ENCODE measurements at regions not wholly inside any gene's neighbourhood (a gene's known extent, or its start where the extent isn't known, plus 50 kb on each side); places are given as distances from the start of the nearest gene placed in this dataset.
A peak's percentile ranks its signal among the peaks of the same experiment; 100 is the strongest.

DNA sequence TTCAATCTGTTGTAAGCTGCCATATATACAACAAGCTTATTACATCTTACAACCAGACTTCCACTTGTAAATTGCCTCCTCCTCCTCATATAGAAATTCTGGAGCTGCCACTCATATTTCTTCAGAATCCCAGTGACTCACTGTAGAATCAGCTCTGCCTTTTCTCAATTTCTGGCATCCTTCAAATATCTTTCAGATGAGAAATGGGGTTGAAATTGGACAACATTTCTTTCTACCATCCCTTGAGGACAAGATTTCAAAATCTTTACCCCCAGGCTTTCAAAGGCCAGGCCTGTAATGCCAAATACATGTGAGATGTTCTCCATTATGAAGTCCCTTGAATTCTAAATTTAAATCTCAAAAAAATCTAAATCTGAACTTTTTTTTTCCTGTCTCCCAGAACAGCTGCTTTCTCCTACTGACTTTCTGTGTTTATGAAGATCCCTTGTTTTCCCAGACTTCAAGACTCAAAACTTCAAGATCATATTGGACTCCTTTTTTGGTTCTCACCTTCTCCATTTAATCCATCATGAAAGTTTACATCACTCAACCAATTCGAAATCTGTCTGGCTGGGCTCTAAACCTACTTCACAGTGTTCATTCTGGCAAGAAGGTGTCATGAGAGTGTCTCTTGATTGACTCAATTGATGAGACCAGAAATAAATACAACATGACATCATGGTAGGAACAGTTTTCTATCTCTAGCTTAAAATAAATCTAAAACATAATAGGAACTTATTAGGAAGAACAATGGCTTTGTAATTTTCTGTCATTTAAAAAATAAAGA, 109.8 kb downstream of the HMHB1 start:
- POLR2A ChIA-PET = no interaction called here
- TF ChIP-seq TCF12 (IDR thresholded peaks at IDR 0.05) (peak; percentile 97), TAF1 (IDR thresholded peaks at IDR 0.05; ENCODE audit: borderline replicate concordance, low read depth, low read length) (no peak), CHD2 (IDR thresholded peaks at IDR 0.05; ENCODE audit: low read length, partially characterized antibody) (no peak), NFIC (IDR thresholded peaks at IDR 0.05; ENCODE audit: borderline replicate concordance) (peak; percentile 80), POLR2AphosphoS5 (IDR thresholded peaks at IDR 0.05; ENCODE audit: low read depth, low read length) (peak; percentile 71; the same call in 1 of the 2 replicates), MXI1 (IDR thresholded peaks at IDR 0.05; ENCODE audit: low read depth, low read length) (no peak), GATA2 (CRISPR knock-in tag; IDR thresholded peaks at IDR 0.05) (no peak), FOXJ3 (CRISPR knock-in tag; IDR thresholded peaks at IDR 0.05) (no peak), RCOR1 (IDR thresholded peaks at IDR 0.05; ENCODE audit: low read length) (no peak), YY1 (IDR thresholded peaks at IDR 0.05; ENCODE audit: low read depth) (no peak), RAD21 (IDR thresholded peaks at IDR 0.05; ENCODE audit: low read length) (no peak), RXRA (IDR thresholded peaks at IDR 0.05; ENCODE audit: borderline replicate concordance, low read depth) (peak; percentile 33; the same call in 1 of the 2 replicates), SMC3 (IDR thresholded peaks at IDR 0.05; ENCODE audit: low read depth, low read length) (no peak), FOXM1 (IDR thresholded peaks at IDR 0.05; ENCODE audit: low read depth) (peak; percentile 60; the same call in 1 of the 2 replicates), EP300 (IDR thresholded peaks at IDR 0.05; ENCODE audit: borderline replicate concordance in 1 of 2, low read depth in 1 of 2, low read length in 1 of 2) (peak; percentile 22 to 93; a peak in 3 of 4 replicates), ELF1 (IDR thresholded peaks at IDR 0.05) (no peak), FOSL2 (IDR thresholded peaks at IDR 0.05; ENCODE audit: borderline replicate concordance, low read depth) (peak; percentile 95), GABPA (IDR thresholded peaks at IDR 0.05; ENCODE audit: low read depth) (no peak), EZH2phosphoT487 (IDR thresholded peaks at IDR 0.05; ENCODE audit: borderline replicate concordance, low read depth) (no peak)
- TF ChIP-seq, protein P1, sequence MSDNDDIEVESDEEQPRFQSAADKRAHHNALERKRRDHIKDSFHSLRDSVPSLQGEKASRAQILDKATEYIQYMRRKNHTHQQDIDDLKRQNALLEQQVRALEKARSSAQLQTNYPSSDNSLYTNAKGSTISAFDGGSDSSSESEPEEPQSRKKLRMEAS (IDR thresholded peaks at IDR 0.05; ENCODE audit: low read depth) = peak; percentile 27; the same call in 1 of the 2 replicates
- TF ChIP-seq, protein P2, sequence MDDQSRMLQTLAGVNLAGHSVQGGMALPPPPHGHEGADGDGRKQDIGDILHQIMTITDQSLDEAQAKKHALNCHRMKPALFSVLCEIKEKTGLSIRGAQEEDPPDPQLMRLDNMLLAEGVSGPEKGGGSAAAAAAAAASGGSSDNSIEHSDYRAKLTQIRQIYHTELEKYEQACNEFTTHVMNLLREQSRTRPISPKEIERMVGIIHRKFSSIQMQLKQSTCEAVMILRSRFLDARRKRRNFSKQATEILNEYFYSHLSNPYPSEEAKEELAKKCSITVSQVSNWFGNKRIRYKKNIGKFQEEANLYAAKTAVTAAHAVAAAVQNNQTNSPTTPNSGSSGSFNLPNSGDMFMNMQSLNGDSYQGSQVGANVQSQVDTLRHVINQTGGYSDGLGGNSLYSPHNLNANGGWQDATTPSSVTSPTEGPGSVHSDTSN (IDR thresholded peaks at IDR 0.05) = peak; percentile 96
- TF ChIP-seq, protein P3, sequence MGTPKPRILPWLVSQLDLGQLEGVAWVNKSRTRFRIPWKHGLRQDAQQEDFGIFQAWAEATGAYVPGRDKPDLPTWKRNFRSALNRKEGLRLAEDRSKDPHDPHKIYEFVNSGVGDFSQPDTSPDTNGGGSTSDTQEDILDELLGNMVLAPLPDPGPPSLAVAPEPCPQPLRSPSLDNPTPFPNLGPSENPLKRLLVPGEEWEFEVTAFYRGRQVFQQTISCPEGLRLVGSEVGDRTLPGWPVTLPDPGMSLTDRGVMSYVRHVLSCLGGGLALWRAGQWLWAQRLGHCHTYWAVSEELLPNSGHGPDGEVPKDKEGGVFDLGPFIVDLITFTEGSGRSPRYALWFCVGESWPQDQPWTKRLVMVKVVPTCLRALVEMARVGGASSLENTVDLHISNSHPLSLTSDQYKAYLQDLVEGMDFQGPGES (IDR thresholded peaks at IDR 0.05; ENCODE audit: low read depth, low read length) = no peak
- TF ChIP-seq, protein P4, sequence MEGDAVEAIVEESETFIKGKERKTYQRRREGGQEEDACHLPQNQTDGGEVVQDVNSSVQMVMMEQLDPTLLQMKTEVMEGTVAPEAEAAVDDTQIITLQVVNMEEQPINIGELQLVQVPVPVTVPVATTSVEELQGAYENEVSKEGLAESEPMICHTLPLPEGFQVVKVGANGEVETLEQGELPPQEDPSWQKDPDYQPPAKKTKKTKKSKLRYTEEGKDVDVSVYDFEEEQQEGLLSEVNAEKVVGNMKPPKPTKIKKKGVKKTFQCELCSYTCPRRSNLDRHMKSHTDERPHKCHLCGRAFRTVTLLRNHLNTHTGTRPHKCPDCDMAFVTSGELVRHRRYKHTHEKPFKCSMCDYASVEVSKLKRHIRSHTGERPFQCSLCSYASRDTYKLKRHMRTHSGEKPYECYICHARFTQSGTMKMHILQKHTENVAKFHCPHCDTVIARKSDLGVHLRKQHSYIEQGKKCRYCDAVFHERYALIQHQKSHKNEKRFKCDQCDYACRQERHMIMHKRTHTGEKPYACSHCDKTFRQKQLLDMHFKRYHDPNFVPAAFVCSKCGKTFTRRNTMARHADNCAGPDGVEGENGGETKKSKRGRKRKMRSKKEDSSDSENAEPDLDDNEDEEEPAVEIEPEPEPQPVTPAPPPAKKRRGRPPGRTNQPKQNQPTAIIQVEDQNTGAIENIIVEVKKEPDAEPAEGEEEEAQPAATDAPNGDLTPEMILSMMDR (IDR thresholded peaks at IDR 0.05) = no peak
- TF ChIP-seq, protein P5, sequence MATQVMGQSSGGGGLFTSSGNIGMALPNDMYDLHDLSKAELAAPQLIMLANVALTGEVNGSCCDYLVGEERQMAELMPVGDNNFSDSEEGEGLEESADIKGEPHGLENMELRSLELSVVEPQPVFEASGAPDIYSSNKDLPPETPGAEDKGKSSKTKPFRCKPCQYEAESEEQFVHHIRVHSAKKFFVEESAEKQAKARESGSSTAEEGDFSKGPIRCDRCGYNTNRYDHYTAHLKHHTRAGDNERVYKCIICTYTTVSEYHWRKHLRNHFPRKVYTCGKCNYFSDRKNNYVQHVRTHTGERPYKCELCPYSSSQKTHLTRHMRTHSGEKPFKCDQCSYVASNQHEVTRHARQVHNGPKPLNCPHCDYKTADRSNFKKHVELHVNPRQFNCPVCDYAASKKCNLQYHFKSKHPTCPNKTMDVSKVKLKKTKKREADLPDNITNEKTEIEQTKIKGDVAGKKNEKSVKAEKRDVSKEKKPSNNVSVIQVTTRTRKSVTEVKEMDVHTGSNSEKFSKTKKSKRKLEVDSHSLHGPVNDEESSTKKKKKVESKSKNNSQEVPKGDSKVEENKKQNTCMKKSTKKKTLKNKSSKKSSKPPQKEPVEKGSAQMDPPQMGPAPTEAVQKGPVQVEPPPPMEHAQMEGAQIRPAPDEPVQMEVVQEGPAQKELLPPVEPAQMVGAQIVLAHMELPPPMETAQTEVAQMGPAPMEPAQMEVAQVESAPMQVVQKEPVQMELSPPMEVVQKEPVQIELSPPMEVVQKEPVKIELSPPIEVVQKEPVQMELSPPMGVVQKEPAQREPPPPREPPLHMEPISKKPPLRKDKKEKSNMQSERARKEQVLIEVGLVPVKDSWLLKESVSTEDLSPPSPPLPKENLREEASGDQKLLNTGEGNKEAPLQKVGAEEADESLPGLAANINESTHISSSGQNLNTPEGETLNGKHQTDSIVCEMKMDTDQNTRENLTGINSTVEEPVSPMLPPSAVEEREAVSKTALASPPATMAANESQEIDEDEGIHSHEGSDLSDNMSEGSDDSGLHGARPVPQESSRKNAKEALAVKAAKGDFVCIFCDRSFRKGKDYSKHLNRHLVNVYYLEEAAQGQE (IDR thresholded peaks at IDR 0.05; ENCODE audit: low read depth, low read length) = no peak
- TF ChIP-seq, protein P6, sequence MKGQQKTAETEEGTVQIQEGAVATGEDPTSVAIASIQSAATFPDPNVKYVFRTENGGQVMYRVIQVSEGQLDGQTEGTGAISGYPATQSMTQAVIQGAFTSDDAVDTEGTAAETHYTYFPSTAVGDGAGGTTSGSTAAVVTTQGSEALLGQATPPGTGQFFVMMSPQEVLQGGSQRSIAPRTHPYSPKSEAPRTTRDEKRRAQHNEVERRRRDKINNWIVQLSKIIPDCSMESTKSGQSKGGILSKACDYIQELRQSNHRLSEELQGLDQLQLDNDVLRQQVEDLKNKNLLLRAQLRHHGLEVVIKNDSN (IDR thresholded peaks at IDR 0.05; ENCODE audit: borderline replicate concordance, low read depth) = no peak

More for the DNA sequence above, 109.8 kb downstream of the HMHB1 start:
- WGBS (ENCODE audit: low lambda C conversion rate) = 65% methylated on average over 1 of the region's 1 CpG
- Histone ChIP-seq H3K4me1 (ENCODE audit: control insufficient read depth in 1 of 2, insufficient read depth in 2 of 2, low read depth in 1 of 2, low read length in 1 of 2) (peaks cover 0 to 32% of the 10 kb centered on the region in 2 experiments; a peak in 3 of 4 replicates), H3K36me3 (replicated peaks in 1 of 2; ENCODE audit: control insufficient read depth in 1 of 2, insufficient read depth in 2 of 2, low read length in 1 of 2) (no peaks in the 10 kb centered on the region), H3K27me3 (ENCODE audit: insufficient read depth) (no peaks in the 10 kb centered on the region), H3K4me3 (ENCODE audit: low read depth in 2 of 2, low read length in 1 of 2) (no peak overlapping the region), H3K9me2 (no peaks in the 10 kb centered on the region), H3K27ac (ENCODE audit: low read depth in 2 of 2, low read length in 1 of 2) (peak overlapping the region; percentile 72 to 88; a peak in 3 of 4 replicates), H4K20me1 (ENCODE audit: insufficient read depth) (no peaks in the 10 kb centered on the region), H3K9me3 (no peaks in the 10 kb centered on the region), H3K79me2 (ENCODE audit: insufficient read depth) (no peaks in the 10 kb centered on the region), H3F3A (replicated peaks; ENCODE audit: insufficient read depth) (peaks cover 30% of the 10 kb centered on the region), H3K4me2 (0 out of 2 replicates have a peak overlapping the region, but pooled peaks have one; percentile 11), H3K9ac (peak overlapping the region; percentile 28; the same call in 1 of the 2 replicates), H2AFZ (ENCODE audit: low read depth) (no peak overlapping the region)
- CTCF ChIA-PET = interaction anchor here (0.8 kb wide), 1 partner anchor 47 kb away, joined by 4 read pairs; no protein-coding TSS in a partner anchor
- no peak for DNase-seq
